ENCODE measurements at regions not wholly inside any gene's neighbourhood (a gene's known extent, or its start where the extent isn't known, plus 50 kb on each side); places are given as distances from the start of the nearest gene placed in this dataset.

DNA sequence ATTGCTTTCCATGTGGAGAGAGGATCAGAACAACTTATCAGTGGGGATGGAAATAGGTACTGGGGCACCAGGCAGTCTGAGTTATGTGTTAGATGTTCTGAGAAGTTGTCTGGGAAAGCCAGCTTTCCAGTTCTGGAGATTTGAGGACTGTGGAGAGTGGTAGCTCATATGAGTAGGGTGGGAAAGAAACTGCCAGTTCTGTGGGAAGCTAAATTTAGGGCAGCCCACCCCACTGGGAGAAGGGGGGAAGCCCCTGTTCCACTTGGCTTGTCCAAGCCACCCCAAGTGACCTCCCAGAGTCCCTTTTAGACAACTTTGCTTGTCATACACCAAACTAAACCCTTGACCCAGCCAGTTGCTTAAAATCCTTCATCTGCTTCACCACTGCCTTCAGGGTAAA is 189.5 kb downstream of the REEP3 start:
- DNase-seq, result no peak

GRCh38 chr10:63711361-63711760 is 190.2 kb downstream of the REEP3 start:
- no peak for DNase-seq

DNA sequence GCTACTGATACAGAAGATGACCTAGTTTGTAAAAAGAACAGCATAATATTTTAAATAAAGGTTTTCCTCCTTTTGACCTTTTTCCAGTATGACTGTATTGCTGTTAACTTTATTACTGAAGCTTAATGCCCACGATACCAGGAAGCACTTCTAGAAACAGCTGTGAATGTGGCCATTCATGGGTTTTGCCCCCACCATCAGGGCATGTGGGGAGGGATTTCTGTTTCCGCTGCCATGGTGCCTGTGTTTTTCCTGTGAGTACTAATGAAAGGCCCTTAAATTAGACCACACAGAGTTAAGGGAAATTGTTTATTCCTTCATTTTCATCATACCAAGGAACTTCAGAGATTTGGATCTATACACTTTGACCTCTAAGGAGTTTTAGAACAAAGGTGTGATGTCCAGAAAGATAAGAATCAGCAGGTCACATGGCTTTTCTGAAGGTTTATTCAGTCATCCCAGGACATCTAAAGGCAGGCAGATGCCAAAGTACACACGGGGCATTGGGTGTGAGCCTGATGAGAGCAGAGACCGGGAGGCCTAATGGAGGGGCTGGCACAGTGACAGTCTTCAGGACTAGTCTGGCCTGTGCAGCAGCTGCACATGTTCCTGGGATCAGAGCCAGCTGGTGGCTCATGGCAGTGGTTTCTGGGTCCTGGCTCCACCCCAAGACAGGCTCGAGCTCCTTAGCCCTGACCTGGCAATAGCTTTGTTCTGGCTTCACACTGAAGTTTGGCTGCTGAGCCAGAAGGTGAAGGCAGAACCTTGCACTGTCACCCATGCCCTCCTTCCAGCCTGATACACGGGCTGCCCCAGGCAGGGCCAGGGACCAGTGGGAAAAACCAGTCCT is 190.9 kb downstream of the REEP3 start:
- no peak for DNase-seq

DNA sequence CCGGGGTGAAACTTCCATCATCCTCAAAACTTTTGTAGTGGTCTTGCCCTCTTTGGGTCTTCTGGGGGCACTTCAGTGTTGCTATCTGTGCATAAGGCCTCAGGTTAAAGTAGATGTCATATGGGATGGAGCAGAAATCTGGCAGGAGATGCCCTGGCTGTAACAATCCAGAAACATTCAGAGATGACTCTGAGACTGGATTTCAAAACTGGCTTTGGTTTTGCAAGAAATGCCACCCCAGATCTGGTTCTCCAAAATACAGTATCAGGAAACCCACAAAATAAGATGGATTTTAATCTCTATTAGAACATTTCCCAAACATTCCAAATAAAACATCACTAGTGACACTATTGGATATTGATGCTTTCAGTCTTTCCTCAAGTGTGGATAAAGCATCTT is 191.5 kb downstream of the REEP3 start:
- DNase-seq, result no peak

GRCh38 chr10:63713191-63714144 is 192.3 kb downstream of the REEP3 start:
- DNase-seq, result no peak

DNA sequence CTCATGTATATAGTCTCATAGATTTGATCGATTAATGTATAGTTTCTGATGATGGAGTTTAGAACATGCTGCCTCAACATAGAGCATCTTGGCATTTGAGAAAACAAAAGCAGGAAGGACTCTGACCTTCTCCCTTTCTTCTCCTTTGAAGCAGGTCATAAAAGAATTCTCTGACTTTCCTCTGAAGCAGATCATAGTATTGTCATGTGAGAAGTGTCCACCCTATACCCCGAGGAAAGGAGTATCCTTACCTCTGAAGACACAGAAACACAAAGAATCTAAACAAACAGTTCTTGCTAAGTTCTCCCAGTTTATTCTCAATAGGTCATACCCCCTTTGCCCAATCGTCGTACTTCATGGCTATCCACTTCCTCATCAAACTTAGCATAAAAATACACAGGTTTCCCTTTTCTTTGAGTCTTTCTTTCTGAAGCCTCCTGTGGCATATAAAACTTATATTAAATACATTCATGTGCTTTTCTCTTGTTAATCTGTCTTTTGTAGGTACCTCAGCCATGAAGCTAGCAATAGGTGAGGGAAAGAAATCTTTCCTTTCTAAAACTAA is 194.9 kb downstream of the REEP3 start:
- DNase-seq, result no peak

GRCh38 chr10:63717027-63717715 is 196.0 kb downstream of the REEP3 start:
- no peak for DNase-seq

DNA sequence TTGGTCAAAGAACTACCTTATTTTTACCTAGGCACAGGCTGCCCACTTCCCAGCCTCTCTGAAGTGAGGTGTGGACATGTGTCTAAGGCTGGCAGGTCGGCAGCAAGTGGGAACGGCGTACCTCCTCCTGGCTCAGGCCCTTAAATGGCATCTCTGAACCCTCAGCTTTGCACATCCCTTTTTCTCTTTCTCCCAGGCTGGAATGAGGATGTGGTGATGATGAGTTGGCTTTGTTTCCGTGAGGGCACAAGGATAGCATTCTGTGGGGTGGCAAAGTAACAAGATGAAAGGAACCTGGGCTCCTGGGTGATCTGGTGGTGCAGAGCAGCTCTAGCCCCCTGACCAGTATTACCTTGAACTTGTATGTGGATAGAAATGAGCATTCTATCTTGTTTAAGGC is 196.8 kb downstream of the REEP3 start:
- no peak for DNase-seq

GRCh38 chr10:63718421-63718820 is 197.2 kb downstream of the REEP3 start:
- no peak for DNase-seq

GRCh38 chr10:63719226-63719856 is 198.1 kb downstream of the REEP3 start:
- no peak for DNase-seq

- DNase-seq, result no peak
Observed at GRCh38 chr10:63720072-63720537, 198.9 kb downstream of the REEP3 start.

- DNase-seq, result no peak
Observed at GRCh38 chr10:63720676-63721075, 199.5 kb downstream of the REEP3 start.

GRCh38 chr10:63722537-63722936 is 201.3 kb downstream of the REEP3 start:
- DNase-seq, result no peak

DNA sequence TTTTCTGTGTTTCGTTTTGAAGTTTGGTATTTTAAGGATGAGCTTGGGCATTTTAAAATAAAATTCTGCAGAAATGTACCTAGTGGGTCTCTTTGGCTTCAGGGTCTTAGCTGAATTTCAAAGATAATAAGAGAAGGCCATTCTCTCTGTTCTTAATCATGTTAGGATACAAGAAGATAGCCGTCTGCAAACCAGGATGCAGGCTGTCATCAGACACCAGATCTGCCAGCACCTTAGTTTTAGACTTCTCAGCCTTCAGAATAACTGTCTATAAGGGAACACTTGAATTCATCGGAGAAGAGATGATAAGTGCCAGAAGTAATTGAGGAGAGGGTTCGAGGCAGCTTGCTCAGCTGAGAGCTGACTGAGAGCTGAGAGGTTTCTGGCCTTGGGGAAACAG is 202.1 kb downstream of the REEP3 start:
- no peak for DNase-seq

DNA sequence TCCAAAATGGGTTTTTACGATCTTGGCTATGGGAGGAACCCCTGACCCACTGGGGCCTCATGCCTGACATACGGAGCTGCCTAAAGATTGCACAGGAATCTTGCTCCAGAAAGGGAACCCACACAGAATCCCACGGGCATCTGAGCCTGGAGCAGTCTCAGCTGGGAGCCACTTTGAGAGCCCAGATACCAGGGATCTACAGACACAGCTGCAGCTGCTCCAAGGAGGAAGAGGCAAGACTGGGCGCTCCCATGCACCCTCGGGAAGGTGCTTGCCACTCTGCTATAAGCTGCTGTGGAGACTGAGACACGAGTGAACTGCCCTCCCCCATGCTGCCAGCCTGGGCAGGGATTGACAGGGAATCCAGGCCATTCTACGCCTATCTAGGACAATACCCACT is 202.5 kb downstream of the REEP3 start:
- DNase-seq, result no peak

DNA sequence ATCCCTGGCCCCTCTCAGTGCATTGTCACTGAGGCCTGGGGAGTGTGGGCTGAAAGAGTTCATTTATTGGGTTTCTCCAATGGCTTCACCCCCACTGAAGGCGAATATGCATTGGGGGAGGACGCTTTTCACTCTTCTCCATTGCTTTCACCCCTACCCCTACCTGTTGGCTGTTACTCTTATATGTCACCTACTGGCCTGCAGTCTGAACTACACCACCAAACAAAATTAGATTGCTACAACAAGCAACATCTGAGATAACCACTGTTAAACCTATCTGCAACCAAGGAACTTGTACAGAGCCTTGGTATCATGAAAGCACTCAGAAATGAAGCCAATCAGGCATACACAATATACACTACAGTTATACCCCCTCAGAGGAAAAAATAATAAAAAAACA is 203.7 kb downstream of the REEP3 start:
- no peak for DNase-seq

DNA sequence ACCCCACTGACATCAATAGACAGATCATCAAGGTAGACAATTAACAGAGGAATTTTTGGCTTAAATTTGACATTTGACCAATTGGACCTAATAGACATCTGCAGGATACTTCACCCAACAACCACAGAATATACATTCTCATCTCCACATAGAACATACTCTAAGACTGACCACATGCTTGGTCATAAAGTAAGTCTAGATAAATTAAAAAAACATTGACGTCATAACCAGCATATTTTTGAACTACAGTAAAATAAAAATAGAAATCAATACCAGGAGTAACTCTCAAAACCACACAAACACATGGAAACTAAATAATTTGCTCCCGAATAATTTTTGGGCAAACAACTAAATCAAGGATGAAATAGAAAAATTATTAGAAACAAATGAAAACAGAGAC is 205.7 kb downstream of the REEP3 start:
- DNase-seq, result no peak

DNA sequence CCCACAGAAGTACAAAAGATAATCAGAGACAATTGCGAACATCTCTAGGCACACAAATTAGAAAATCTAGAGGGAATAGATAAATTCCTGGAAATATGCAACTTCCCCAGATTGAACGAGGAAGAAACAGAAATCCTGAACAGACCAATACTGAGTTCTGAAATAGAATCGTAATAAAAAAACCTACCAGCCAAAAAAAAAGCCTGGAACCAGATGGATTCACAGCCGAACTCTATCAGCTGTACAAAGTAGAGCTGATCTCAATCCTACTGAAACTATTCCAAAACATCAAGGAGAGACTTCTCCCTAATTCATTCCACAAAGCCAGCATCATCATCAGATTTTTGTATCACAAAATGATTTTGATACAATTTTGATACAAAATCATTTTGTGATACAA is 206.4 kb downstream of the REEP3 start:
- DNase-seq, result no peak

- no peak for DNase-seq
Observed at GRCh38 chr10:63735305-63735704, 214.1 kb downstream of the REEP3 start.

DNA sequence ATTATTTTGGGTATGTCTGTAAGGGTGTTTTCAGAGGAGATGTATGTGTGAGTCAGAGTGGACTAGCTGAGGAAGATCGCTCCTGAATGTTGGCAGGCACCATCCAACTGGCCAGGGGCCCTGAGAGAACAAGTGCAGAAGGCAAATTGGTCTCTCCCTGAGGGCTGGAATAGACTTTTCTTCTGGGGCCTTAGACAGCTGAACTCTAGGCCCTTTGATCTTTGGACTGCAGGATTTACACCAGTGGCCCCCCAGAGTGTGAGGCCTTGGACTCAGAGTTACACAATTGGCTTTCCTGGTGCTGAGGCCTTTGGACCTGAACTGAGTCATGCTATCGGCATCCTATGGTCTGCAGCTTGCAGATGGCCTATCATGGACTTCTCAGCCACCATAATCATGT is 217.2 kb downstream of the REEP3 start:
- no peak for DNase-seq

GRCh38 chr10:63744060-63744941 is 223.1 kb downstream of the REEP3 start:
- DNase-seq, result no peak
